ENCODE measurements at regions not wholly inside any gene's neighbourhood (a gene's known extent, or its start where the extent isn't known, plus 50 kb on each side); places are given as distances from the start of the nearest gene placed in this dataset.

GRCh38 chr2:134070281-134070741, 183.6 kb upstream of the MGAT5 start:
- no peak overlapping the region for H3K4me3 ChIP-seq (ENCODE audit: low read length)
- no peak for DNase-seq (ENCODE audit: low read depth, low spot score)

- no peak for DNase-seq (ENCODE audit: low read depth, low spot score)
- no peak overlapping the region for H3K4me3 ChIP-seq (ENCODE audit: low read length)
Measured at GRCh38 chr2:134072341-134072740, 181.5 kb upstream of the MGAT5 start.

GRCh38 chr2:134073023-134073422, 180.8 kb upstream of the MGAT5 start:
- H3K4me3 ChIP-seq (ENCODE audit: low read length), result no peak overlapping the region
- DNase-seq (ENCODE audit: low read depth, low spot score), result no peak

- no peak overlapping the region for H3K4me3 ChIP-seq (ENCODE audit: low read length)
- DNase-seq (ENCODE audit: low read depth, low spot score), result no peak
Measured at GRCh38 chr2:134074619-134075018, 179.3 kb upstream of the MGAT5 start.

- H3K4me3 ChIP-seq (ENCODE audit: low read length), result no peak overlapping the region
- no peak for DNase-seq (ENCODE audit: low read depth, low spot score)
Measured at GRCh38 chr2:134075204-134075603, 178.7 kb upstream of the MGAT5 start.

- no peak overlapping the region for H3K4me3 ChIP-seq (ENCODE audit: low read length)
- no peak for DNase-seq (ENCODE audit: low read depth, low spot score)
Measured at GRCh38 chr2:134078354-134078753, 175.5 kb upstream of the MGAT5 start.

GRCh38 chr2:134079373-134079772, 174.5 kb upstream of the MGAT5 start:
- no peak for DNase-seq (ENCODE audit: low read depth, low spot score)

GRCh38 chr2:134080386-134081089, 173.3 kb upstream of the MGAT5 start:
- no peak for DNase-seq (ENCODE audit: low read depth, low spot score)
- no peak overlapping the region for H3K4me3 ChIP-seq (ENCODE audit: low read length)

More at GRCh38 chr2:134079373-134079772, 174.5 kb upstream of the MGAT5 start:
- no peak overlapping the region for H3K4me3 ChIP-seq (ENCODE audit: low read length)

- H3K4me3 ChIP-seq (ENCODE audit: low read length), result no peak overlapping the region
- no peak for DNase-seq (ENCODE audit: low read depth, low spot score)
Measured at GRCh38 chr2:134081238-134081938, 172.5 kb upstream of the MGAT5 start.

GRCh38 chr2:134083548-134083947, 170.3 kb upstream of the MGAT5 start:
- no peak overlapping the region for H3K4me3 ChIP-seq (ENCODE audit: low read length)
- DNase-seq (ENCODE audit: low read depth, low spot score), result no peak

- no peak overlapping the region for H3K4me3 ChIP-seq (ENCODE audit: low read length)
- no peak for DNase-seq (ENCODE audit: low read depth, low spot score)
Measured at GRCh38 chr2:134086594-134087219, 167.2 kb upstream of the MGAT5 start.

- no peak overlapping the region for H3K4me3 ChIP-seq (ENCODE audit: low read length)
- no peak for DNase-seq (ENCODE audit: low read depth, low spot score)
Measured at GRCh38 chr2:134087371-134087921, 166.4 kb upstream of the MGAT5 start.

GRCh38 chr2:134089454-134089853, 164.4 kb upstream of the MGAT5 start:
- DNase-seq (ENCODE audit: low read depth, low spot score), result no peak
- no peak overlapping the region for H3K4me3 ChIP-seq (ENCODE audit: low read length)

- DNase-seq (ENCODE audit: low read depth, low spot score), result no peak
- no peak overlapping the region for H3K4me3 ChIP-seq (ENCODE audit: low read length)
Measured at GRCh38 chr2:134097740-134098139, 156.1 kb upstream of the MGAT5 start.

GRCh38 chr2:134098321-134098720, 155.6 kb upstream of the MGAT5 start:
- no peak overlapping the region for H3K4me3 ChIP-seq (ENCODE audit: low read length)
- DNase-seq (ENCODE audit: low read depth, low spot score), result no peak

GRCh38 chr2:134099273-134099672, 154.6 kb upstream of the MGAT5 start:
- no peak for DNase-seq (ENCODE audit: low read depth, low spot score)
- H3K4me3 ChIP-seq (ENCODE audit: low read length), result no peak overlapping the region

- H3K4me3 ChIP-seq (ENCODE audit: low read length), result no peak overlapping the region
- DNase-seq (ENCODE audit: low read depth, low spot score), result no peak
Measured at GRCh38 chr2:134103196-134103595, 150.7 kb upstream of the MGAT5 start.

GRCh38 chr2:134104754-134105153, 149.1 kb upstream of the MGAT5 start:
- no peak overlapping the region for H3K4me3 ChIP-seq (ENCODE audit: low read length)
- DNase-seq (ENCODE audit: low read depth, low spot score), result no peak

- H3K4me3 ChIP-seq (ENCODE audit: low read length), result no peak overlapping the region
- DNase-seq (ENCODE audit: low read depth, low spot score), result no peak
Measured at GRCh38 chr2:134107402-134107801, 146.5 kb upstream of the MGAT5 start.

GRCh38 chr2:134108113-134108512, 145.8 kb upstream of the MGAT5 start:
- no peak for DNase-seq (ENCODE audit: low read depth, low spot score)
- H3K4me3 ChIP-seq (ENCODE audit: low read length), result no peak overlapping the region

Data from Jurkat, Clone E6-1 (cell line).